Transverse colon (tissue), 4 donors: ENCODE measurements at regions not wholly inside any gene's neighbourhood (a gene's known extent, or its start where the extent isn't known, plus 50 kb on each side); places are given as distances from the start of the nearest gene placed in this dataset.

ENCODE experiments used
- DNase-seq: peaks from one replicate; pipeline ENCODE4 v3.0.0-alpha.2; 2019
- H3K27ac ChIP-seq, 4 donors: fragments of 200-600 bp; sonication (generic); 2 replicates each; pipeline ENCODE4 v1.5.1; 2016 to 2018; ENCODE audit warnings: inconsistent platforms in 4 of 4
- H3K27me3 ChIP-seq: fragments of 200-600 bp; sonication (generic); 2 replicates; pipeline ENCODE4 v1.5.1; 2017; ENCODE audit warnings: inconsistent platforms
- H3K36me3 ChIP-seq, 4 donors: fragments of 200-600 bp; sonication (generic); 2 replicates each; pipeline ENCODE4 v1.5.1; 2017 to 2019; ENCODE audit warnings: inconsistent platforms in 4 of 4
- H3K4me1 ChIP-seq, 4 donors: fragments of 200-600 bp; sonication (generic); 2 replicates each; pipeline ENCODE4 v1.5.1; 2017 to 2020; ENCODE audit warnings: inconsistent platforms in 4 of 4
- H3K4me3 ChIP-seq, 4 donors: fragments of 200-600 bp; sonication (generic); 1 replicate in 1 of 4; 2 replicates in 3 of 4; pipeline versions ENCODE4 v1.5.1 to v1.6.1; 2017 to 2019; ENCODE audit warnings: inconsistent platforms in 4 of 4
- H3K9me3 ChIP-seq, 2 donors: fragments of 200-600 bp; sonication (generic); 2 replicates each; pipeline ENCODE4 v1.5.1; 2017 to 2019; ENCODE audit warnings: inconsistent platforms in 2 of 2
- EP300 ChIP-seq: sonication (generic); formaldehyde crosslinking; IDR thresholded peaks from one replicate; pipeline ENCODE4 v1.6.1; 2017; ENCODE audit warnings: antibody characterized with exemption, low read depth
- POLR2A ChIP-seq: fragments of 450-650 bp; IDR thresholded peaks from one replicate; pipeline ENCODE4 v1.6.1; 2016; ENCODE audit warnings: antibody characterized with exemption, mild to moderate bottlenecking, moderate library complexity
- POLR2AphosphoS5 ChIP-seq, 3 donors: sonication (generic); formaldehyde crosslinking; IDR thresholded peaks; one replicate each; pipeline ENCODE4 v1.6.1; 2016; ENCODE audit warnings: antibody characterized with exemption in 3 of 3
- WGBS, 2 donors: methylation state at CpG; one replicate each; pipeline ENCODE4 v1.1.5; 2018; ENCODE audit warnings: low coverage in 1 of 2; 5-methylcytosine and 5-hydroxymethylcytosine counted together
- in situ Hi-C, 4 donors: fragments of 200-750 bp; cut with MboI; loops; one replicate each; pipeline versions ENCODE4 v1.15.0 to v1.15.1; 2017; ENCODE audit warnings: low sequenced_read_pairs in 3 of 4, low pct_ligation_motif_present in 1 of 4, low pct_unique_long_range_greater_than_20kb in 1 of 4
- intact Hi-C: fragments of 100-400 bp; cut with DNase I; formaldehyde crosslinking; loops from one replicate; pipeline ENCODE4 v1.15.1; 2023; ENCODE audit warnings: low total_unique reads
- TF ChIP-seq, protein P1 (sequence below), 5 experiments: fragments of 200-600 bp in 3 of 5; fragments of 450-650 bp in 2 of 5; sonication (generic) in 3 of 5; IDR thresholded peaks; 1 replicate in 2 of 5; 2 replicates in 3 of 5; pipeline ENCODE4 v1.5.1; 2016 to 2017; ENCODE audit warnings: antibody characterized with exemption in 5 of 5, inconsistent platforms in 3 of 5, mild to moderate bottlenecking in 2 of 5, moderate library complexity in 1 of 5

DNA sequence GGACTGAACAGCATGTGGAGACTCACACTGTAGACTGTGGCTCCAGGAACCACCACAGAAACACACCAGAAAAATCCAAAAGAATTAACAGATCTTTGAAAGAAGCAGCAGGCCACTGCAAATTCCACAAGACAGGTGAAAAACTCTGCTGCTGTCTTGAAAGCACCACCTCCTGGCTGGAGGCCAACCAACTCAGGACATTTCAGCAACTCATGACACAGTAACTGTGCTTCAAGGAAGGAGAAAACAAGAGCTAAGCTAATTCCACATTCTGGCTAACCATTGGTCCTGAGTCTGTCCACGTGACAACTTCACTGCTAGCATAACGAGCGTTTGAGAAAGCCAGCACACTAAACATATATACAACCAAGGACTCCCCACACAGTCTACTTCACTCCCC, 625.1 kb downstream of the PRELID2 start:
- in situ Hi-C loops = no loop called here
- 77% methylated on average over 3 of the region's 3 CpGs; no CpG with 5 or more reads in 1 of the 2 donors for WGBS, 2 donors

DNA sequence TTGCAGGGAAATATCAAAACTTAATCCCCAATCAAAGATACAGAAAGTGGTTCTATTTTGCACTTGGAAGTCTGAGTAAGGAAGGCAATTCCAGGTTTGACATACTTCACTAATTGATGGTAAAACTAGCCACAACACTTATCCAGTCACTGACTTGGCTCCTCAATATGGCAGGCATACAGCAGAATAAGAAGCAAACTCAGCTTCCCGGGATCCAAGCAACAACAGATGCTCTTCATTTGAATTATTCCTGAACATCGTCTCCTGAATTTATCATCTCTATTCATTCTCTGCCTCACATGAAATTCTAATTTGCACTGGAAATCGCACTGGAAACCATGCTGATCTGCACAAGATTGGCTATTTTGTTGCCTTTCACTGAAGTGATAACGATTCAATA, 629.6 kb downstream of the PRELID2 start:
- 56 to 79% methylated on average over 4 of the region's 4 CpGs for WGBS, 2 donors
- in situ Hi-C loops (no loop called here), intact Hi-C loops (no loop called here)
- Histone ChIP-seq H3K9me3 (no peaks in the 10 kb centered on the region), H3K36me3 (no peaks in the 10 kb centered on the region), H3K27ac (no peak overlapping the region), H3K4me1 (no peaks in the 10 kb centered on the region), H3K27me3 (no peaks in the 10 kb centered on the region), H3K4me3 (no peak overlapping the region)
- TF ChIP-seq, protein P1, sequence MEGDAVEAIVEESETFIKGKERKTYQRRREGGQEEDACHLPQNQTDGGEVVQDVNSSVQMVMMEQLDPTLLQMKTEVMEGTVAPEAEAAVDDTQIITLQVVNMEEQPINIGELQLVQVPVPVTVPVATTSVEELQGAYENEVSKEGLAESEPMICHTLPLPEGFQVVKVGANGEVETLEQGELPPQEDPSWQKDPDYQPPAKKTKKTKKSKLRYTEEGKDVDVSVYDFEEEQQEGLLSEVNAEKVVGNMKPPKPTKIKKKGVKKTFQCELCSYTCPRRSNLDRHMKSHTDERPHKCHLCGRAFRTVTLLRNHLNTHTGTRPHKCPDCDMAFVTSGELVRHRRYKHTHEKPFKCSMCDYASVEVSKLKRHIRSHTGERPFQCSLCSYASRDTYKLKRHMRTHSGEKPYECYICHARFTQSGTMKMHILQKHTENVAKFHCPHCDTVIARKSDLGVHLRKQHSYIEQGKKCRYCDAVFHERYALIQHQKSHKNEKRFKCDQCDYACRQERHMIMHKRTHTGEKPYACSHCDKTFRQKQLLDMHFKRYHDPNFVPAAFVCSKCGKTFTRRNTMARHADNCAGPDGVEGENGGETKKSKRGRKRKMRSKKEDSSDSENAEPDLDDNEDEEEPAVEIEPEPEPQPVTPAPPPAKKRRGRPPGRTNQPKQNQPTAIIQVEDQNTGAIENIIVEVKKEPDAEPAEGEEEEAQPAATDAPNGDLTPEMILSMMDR (IDR thresholded peaks at IDR 0.05) = no peak
- TF ChIP-seq POLR2AphosphoS5 (IDR thresholded peaks at IDR 0.05) (no peak), POLR2A (no peak), EP300 (no peak)
- no peak for DNase-seq

More for the DNA sequence above, 625.1 kb downstream of the PRELID2 start:
- no peak for DNase-seq
- intact Hi-C loops = no loop called here
- Histone ChIP-seq H3K27ac (no peak overlapping the region), H3K9me3 (no peaks in the 10 kb centered on the region), H3K27me3 (no peaks in the 10 kb centered on the region), H3K36me3 (no peaks in the 10 kb centered on the region), H3K4me1 (no peaks in the 10 kb centered on the region), H3K4me3 (no peak overlapping the region)
- TF ChIP-seq, protein P1 (IDR thresholded peaks at IDR 0.05) = no peak
- TF ChIP-seq EP300 = no peak
- no peak for TF ChIP-seq POLR2AphosphoS5 (IDR thresholded peaks at IDR 0.05)
- TF ChIP-seq POLR2A = no peak

DNA sequence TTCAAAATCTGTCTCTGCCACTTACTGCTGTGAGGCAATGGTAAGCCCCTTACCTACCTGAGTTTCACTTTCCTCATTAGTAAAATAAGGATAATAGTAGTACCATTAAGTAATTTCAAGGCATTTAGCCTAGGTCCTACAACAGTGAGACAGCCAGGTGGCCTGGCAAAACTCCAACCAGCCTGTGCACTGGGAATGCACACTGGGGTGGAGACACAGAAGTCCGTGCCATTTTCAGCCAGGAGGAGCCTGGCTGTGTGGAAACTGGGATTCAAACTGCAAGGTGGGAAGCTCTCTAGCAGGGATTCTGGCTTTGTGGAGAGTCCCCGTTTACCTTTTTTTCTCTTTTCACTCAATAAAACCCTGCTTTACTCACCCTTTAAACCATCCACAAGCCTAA, 630.4 kb downstream of the PRELID2 start:
- DNase-seq = no peak
- no peak overlapping the region for H3K27ac ChIP-seq
- H3K27me3 ChIP-seq = no peaks in the 10 kb centered on the region
- no peak for TF ChIP-seq POLR2A
- 40 to 56% methylated on average over 1 to 2 of the region's 2 CpGs for WGBS, 2 donors
- no peaks in the 10 kb centered on the region for H3K4me1 ChIP-seq
- no peaks in the 10 kb centered on the region for H3K9me3 ChIP-seq
- intact Hi-C loops (no loop called here), in situ Hi-C loops (no loop called here)
- no peaks in the 10 kb centered on the region for H3K36me3 ChIP-seq
- H3K4me3 ChIP-seq = no peak overlapping the region

DNA sequence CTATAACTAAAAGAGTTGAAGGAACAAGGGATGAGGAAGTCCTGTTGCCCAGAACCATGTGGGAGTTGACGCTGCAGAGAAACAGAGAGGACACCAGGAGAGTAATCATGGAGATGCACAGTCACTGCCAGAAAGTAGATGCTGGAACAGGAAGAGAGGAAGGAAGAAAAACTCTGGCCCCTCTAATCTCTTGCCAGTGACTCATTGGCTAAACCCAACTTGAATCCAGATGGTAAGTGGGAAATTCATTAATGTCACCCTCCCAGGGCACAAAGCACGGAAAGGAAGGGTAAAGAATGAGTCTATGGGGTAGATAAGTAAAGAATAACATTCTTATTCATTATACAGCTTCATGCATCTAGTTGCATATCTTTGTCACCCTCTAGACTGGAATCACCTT, 631.9 kb downstream of the PRELID2 start:
- Histone ChIP-seq H3K9me3 (no peaks in the 10 kb centered on the region), H3K27ac (no peak overlapping the region), H3K4me3 (no peak overlapping the region), H3K27me3 (no peaks in the 10 kb centered on the region), H3K36me3 (no peaks in the 10 kb centered on the region), H3K4me1 (no peaks in the 10 kb centered on the region)
- TF ChIP-seq POLR2A (no peak), POLR2AphosphoS5 (IDR thresholded peaks at IDR 0.05) (no peak)
- TF ChIP-seq, protein P1 (IDR thresholded peaks at IDR 0.05) = no peak
- in situ Hi-C loops (no loop called here), intact Hi-C loops (no loop called here)
- DNase-seq = no peak
- 63 to 68% methylated on average over 2 of the region's 2 CpGs for WGBS, 2 donors

DNA sequence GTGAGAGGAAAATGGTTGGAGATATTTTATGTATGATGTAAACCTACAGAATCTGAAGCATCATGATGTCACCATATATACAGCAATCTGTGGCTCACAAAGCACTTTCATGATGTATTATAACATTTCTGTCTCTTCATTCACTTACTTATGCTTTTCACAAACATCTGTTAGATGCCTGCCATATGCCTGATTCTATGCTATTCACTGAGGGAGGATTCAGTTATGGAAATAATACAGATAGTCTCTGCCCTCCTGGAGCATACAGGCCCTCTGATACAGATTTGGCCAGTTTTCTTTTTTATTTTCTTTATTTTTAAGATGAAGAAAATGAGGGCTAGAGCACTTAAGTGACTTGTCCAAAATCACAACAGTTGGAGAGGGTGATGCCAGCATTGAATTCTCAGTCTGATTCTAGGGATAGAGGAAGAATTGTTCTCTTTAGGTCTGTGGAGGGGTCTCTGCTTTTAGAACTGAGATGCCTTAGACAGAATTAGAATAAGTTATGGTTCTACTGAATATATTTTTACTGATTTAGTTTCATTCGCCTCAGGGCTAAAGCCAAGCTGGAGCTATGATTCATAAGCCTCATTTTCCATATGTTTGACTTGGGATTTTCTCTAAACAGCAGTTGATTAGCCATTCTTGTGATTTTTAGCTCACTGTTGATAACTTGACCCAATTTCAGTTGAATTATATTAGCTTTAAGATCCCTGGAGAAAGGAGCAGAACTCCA, 636.4 kb downstream of the PRELID2 start:
- WGBS, 2 donors = 75 to 83% methylated on average over 1 of the region's 1 CpG
- no peaks in the 10 kb centered on the region for H3K36me3 ChIP-seq
- no peak overlapping the region for H3K27ac ChIP-seq
- no peaks in the 10 kb centered on the region for H3K9me3 ChIP-seq
- H3K4me1 ChIP-seq = no peaks in the 10 kb centered on the region
- in situ Hi-C loops = no loop called here
- no peak for TF ChIP-seq POLR2AphosphoS5 (IDR thresholded peaks at IDR 0.05)
- TF ChIP-seq, protein P1 (IDR thresholded peaks at IDR 0.05) = no peak
- no peak for TF ChIP-seq POLR2A
- no peak for TF ChIP-seq EP300
- no peak overlapping the region for H3K4me3 ChIP-seq
- H3K27me3 ChIP-seq = no peaks in the 10 kb centered on the region
- intact Hi-C loops = no loop called here
- no peak for DNase-seq
